Fibroblast of upper back skin (primary cell): ENCODE measurements at regions not wholly inside any gene's neighbourhood (a gene's known extent, or its start where the extent isn't known, plus 50 kb on each side); places are given as distances from the start of the nearest gene placed in this dataset.
A peak's percentile ranks its signal among the peaks of the same experiment; 100 is the strongest.

Source experiments
- DNase-seq: peaks from one replicate; pipeline ENCODE4 v3.0.0-alpha.2; 2013

GRCh38 chr2:64704161-64704560 is 50.4 kb upstream of the SERTAD2 start:
- DNase-seq: no peak

- DNase-seq: no peak
These were observed 51.3 kb upstream of the SERTAD2 start for GRCh38 chr2:64704996-64705395.

- DNase-seq: no peak
These were observed 53.6 kb upstream of the SERTAD2 start for GRCh38 chr2:64707276-64707675.

GRCh38 chr2:64708829-64709228 is 55.1 kb upstream of the SERTAD2 start:
- DNase-seq: no peak

- DNase-seq: peak; percentile 45
These were observed 57.6 kb upstream of the SERTAD2 start for GRCh38 chr2:64711252-64711800.

GRCh38 chr2:64713686-64714085 is 60.0 kb upstream of the SERTAD2 start:
- no peak for DNase-seq

- DNase-seq: no peak
These were observed 62.9 kb upstream of the SERTAD2 start for GRCh38 chr2:64716569-64716968.

GRCh38 chr2:64718250-64718885 is 64.7 kb upstream of the SERTAD2 start:
- no peak for DNase-seq

- no peak for DNase-seq
These were observed 67.0 kb upstream of the SERTAD2 start for GRCh38 chr2:64720535-64721319.

- DNase-seq: no peak
These were observed 67.6 kb upstream of the SERTAD2 start for GRCh38 chr2:64721320-64721623.

- no peak for DNase-seq
These were observed 68.8 kb upstream of the SERTAD2 start for GRCh38 chr2:64722291-64723044.

GRCh38 chr2:64727013-64727767 is 73.5 kb upstream of the SERTAD2 start:
- DNase-seq: no peak

- no peak for DNase-seq
These were observed 74.2 kb upstream of the SERTAD2 start for GRCh38 chr2:64727843-64728463.

GRCh38 chr2:64730551-64731262 is 77.0 kb upstream of the SERTAD2 start:
- peak; percentile 67 for DNase-seq

- no peak for DNase-seq
These were observed 77.5 kb upstream of the SERTAD2 start for GRCh38 chr2:64731263-64731643.

GRCh38 chr2:64731746-64732145 is 78.0 kb upstream of the SERTAD2 start:
- DNase-seq: no peak

- no peak for DNase-seq
These were observed 78.4 kb upstream of the SERTAD2 start for GRCh38 chr2:64732146-64732545.

GRCh38 chr2:64735504-64735903 is 81.8 kb upstream of the SERTAD2 start:
- no peak for DNase-seq

- peak; percentile 36 for DNase-seq
These were observed 83.8 kb upstream of the SERTAD2 start for GRCh38 chr2:64737547-64737946.

GRCh38 chr2:64738026-64738425 is 84.3 kb upstream of the SERTAD2 start:
- DNase-seq: no peak

- DNase-seq: no peak
These were observed 89.0 kb upstream of the SERTAD2 start for GRCh38 chr2:64742678-64743077.
